Neuronal stem cell (in vitro differentiated cells): ENCODE measurements at regions not wholly inside any gene's neighbourhood (a gene's known extent, or its start where the extent isn't known, plus 50 kb on each side); places are given as distances from the start of the nearest gene placed in this dataset.
"Not testable (repeated sequence)": the region's sequence is repeated elsewhere in the genome, so short reads cannot be mapped to it uniquely, and the experiment has no call there.

Source experiments
- DNase-seq: peaks from one replicate; pipeline ENCODE4 v3.0.0-alpha.2; 2013; ENCODE audit warnings: low spot score
- H2AFZ ChIP-seq: one replicate; pipeline ENCODE4 v1.6.1; 2013; ENCODE audit warnings: mild to moderate bottlenecking, low read length, inconsistent platforms
- H2AK5ac ChIP-seq: 2 replicates; pipeline ENCODE4 v1.6.1; 2013; ENCODE audit warnings: low read depth, mild to moderate bottlenecking, inconsistent platforms, low read length, moderate library complexity, mixed read lengths
- H2BK120ac ChIP-seq: 2 replicates; pipeline ENCODE4 v1.6.1; 2013; ENCODE audit warnings: low read depth, mild to moderate bottlenecking, inconsistent platforms, low read length, moderate library complexity, mixed read lengths
- H2BK12ac ChIP-seq: one replicate; pipeline ENCODE4 v1.6.1; 2013; ENCODE audit warnings: low read length, inconsistent platforms
- H2BK15ac ChIP-seq: 2 replicates; pipeline ENCODE4 v1.6.1; 2013; ENCODE audit warnings: mild to moderate bottlenecking, low read length, inconsistent platforms, mixed read lengths
- H2BK5ac ChIP-seq: one replicate; pipeline ENCODE4 v1.6.1; 2013; ENCODE audit warnings: inconsistent platforms, mild to moderate bottlenecking, low read length, moderate library complexity
- H3K14ac ChIP-seq: one replicate; pipeline ENCODE4 v1.6.1; 2013; ENCODE audit warnings: low read length, inconsistent platforms
- H3K18ac ChIP-seq: 2 replicates; pipeline ENCODE4 v1.6.1; 2013; ENCODE audit warnings: low read length, inconsistent platforms
- H3K23ac ChIP-seq: 2 replicates; pipeline ENCODE4 v1.6.1; 2013; ENCODE audit warnings: low read depth, mild to moderate bottlenecking, mixed read lengths, low read length, inconsistent platforms; ENCODE audit not compliant: poor library complexity
- H3K27ac ChIP-seq: replicated peaks from 3 replicates; pipeline ENCODE4 v1.5.1; 2013; ENCODE audit warnings: low read length, inconsistent platforms
- H3K27me3 ChIP-seq, 3 experiments: 2 replicates each; pipeline ENCODE4 v1.6.1; 2013; ENCODE audit warnings: low read length in 3 of 3, mild to moderate bottlenecking in 2 of 3, inconsistent platforms in 1 of 3, low read depth in 1 of 3, mixed read lengths in 1 of 3, moderate library complexity in 1 of 3; ENCODE audit not compliant: control insufficient read depth in 3 of 3, insufficient read depth in 3 of 3
- H3K36me3 ChIP-seq, 2 donors: replicated peaks in 1 of 2; 2 replicates each; pipeline ENCODE4 v1.6.1; 2013; ENCODE audit warnings: low read length in 2 of 2; ENCODE audit not compliant: control insufficient read depth in 2 of 2, insufficient read depth in 2 of 2
- H3K4ac ChIP-seq: 2 replicates; pipeline ENCODE4 v1.6.1; 2013; ENCODE audit warnings: inconsistent platforms, mild to moderate bottlenecking, low read length, moderate library complexity
- H3K4me1 ChIP-seq, 2 donors: 1 replicate in 1 of 2; 2 replicates in 1 of 2; pipeline ENCODE4 v1.6.1; 2013; ENCODE audit warnings: low read length in 2 of 2, low read depth in 1 of 2; ENCODE audit not compliant: control insufficient read depth in 2 of 2, insufficient read depth in 1 of 2
- H3K4me2 ChIP-seq: one replicate; pipeline ENCODE4 v1.6.1; 2013; ENCODE audit warnings: mild to moderate bottlenecking, low read length, inconsistent platforms; ENCODE audit not compliant: insufficient read depth, poor library complexity, severe bottlenecking
- H3K4me3 ChIP-seq, 2 donors: 2 replicates each; pipeline ENCODE4 v1.5.1; 2013; ENCODE audit warnings: low read length in 2 of 2, mild to moderate bottlenecking in 2 of 2, inconsistent platforms in 1 of 2, moderate library complexity in 1 of 2
- H3K79me1 ChIP-seq: one replicate; pipeline ENCODE4 v1.6.1; 2013; ENCODE audit warnings: low read depth, mild to moderate bottlenecking, inconsistent platforms, low read length, moderate library complexity
- H3K9ac ChIP-seq: one replicate; pipeline ENCODE4 v1.6.1; 2013; ENCODE audit warnings: mild to moderate bottlenecking, low read depth, low read length, inconsistent platforms; ENCODE audit not compliant: poor library complexity
- H3K9me3 ChIP-seq, 2 donors: replicated peaks in 1 of 2; 2 replicates each; pipeline versions ENCODE3 to v1.6.1; 2013; ENCODE audit warnings: low read length in 2 of 2, mild to moderate bottlenecking in 2 of 2, inconsistent platforms in 1 of 2, low read depth in 1 of 2, mixed read lengths in 1 of 2, moderate library complexity in 1 of 2; ENCODE audit not compliant: control insufficient read depth in 2 of 2, insufficient read depth in 1 of 2
- H4K8ac ChIP-seq: one replicate; pipeline ENCODE4 v1.6.1; 2013; ENCODE audit warnings: low read depth, mild to moderate bottlenecking, inconsistent platforms, low read length, moderate library complexity
- H4K91ac ChIP-seq: one replicate; pipeline ENCODE4 v1.6.1; 2013; ENCODE audit warnings: low read length, low read depth, mild to moderate bottlenecking, inconsistent platforms; ENCODE audit not compliant: poor library complexity
- WGBS, 2 donors: extraction: QIAGEN DNeasy Blood & Tissue Kit; methylation state at CpG; one replicate each; pipeline ENCODE4 v1.1.7; 2013; ENCODE audit warnings: missing lambda C conversion rate in 2 of 2, mixed read lengths in 1 of 2; ENCODE audit not compliant: insufficient read length in 2 of 2, insufficient replicate concordance in 1 of 2; ENCODE audit errors: extremely low coverage in 2 of 2; 5-methylcytosine and 5-hydroxymethylcytosine counted together

DNA sequence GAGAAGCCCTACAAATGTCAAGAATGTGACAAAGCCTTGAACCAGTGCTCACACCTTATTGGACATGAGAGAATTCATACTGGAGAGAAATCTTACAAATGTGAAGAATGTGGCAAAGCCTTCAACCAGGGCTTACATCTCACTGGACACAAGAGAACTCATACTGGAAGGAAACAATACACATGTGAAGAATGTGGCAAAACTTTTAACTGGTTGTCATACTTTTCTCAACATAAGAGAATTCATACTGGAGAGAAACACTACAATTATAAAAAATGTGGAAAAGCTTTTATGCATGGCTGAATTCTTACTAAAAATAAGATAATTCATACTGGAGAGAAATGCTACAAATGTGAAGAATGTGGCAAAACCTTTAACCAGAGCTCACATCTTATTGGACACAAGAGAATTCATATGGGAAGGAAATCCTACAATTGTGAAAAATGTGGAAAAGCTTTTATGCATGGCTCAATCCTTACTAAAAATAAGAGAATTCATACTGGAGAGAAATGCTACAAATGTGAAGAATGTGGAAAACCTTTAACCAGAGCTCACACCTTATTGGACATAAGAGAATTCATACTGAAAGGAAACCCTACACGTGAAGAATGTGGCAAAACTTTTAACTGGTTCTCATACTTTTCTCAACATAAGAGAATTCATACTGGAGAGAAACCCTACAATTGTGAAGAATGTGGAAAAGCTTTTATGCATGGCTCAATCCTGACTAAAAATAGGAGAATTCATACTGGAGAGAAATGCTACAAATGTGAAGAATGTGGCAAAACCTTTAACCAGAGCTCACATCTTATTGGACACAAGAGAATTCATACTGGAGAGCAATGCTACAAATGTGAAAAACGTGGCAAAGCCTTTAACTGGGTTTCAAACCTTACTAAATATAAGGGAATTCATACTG, 350.6 kb upstream of the NUPR2 start:
- H4K91ac ChIP-seq, H4K8ac ChIP-seq, DNase-seq, H3K23ac ChIP-seq, H3K4me2 ChIP-seq, H2BK15ac ChIP-seq, H2BK5ac ChIP-seq, H3K4me1 ChIP-seq, H3K18ac ChIP-seq, H3K79me1 ChIP-seq, H3K27me3 ChIP-seq, H2BK12ac ChIP-seq, H2AK5ac ChIP-seq, H3K4ac ChIP-seq, H3K14ac ChIP-seq, H3K9ac ChIP-seq, H3K27ac ChIP-seq, H2BK120ac ChIP-seq, H3K4me3 ChIP-seq, H2AFZ ChIP-seq, H3K36me3 ChIP-seq: not testable (repeated sequence)
- H3K9me3 ChIP-seq = peaks cover 14 to 56% of the 10 kb centered on the region in 2 donors
- WGBS, 2 donors = no CpG with 5 or more reads among the region's 2 CpGs

DNA sequence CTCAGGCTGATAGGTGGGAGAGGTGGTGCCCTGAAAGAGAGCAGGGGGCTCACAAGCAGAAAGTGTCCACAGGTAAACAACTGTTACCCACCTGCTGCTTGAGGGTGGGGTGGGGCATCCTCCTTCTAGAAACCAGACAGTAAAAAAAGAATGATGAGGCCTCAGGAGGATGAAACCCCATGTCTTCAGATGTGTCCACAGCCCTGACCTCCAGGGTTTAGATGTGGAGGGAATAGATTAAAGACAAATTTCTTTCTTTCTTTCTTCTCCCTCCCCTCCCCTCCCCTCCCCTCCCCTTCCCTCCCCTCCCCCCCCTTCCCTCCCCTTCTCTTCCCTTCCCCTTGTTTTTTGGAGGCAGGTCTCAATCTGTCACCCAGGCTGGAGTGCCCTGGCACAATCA, 333.5 kb upstream of the NUPR2 start:
- Histone ChIP-seq H2BK12ac (no peak overlapping the region), H2AK5ac (no peak overlapping the region), H2AFZ (no peak overlapping the region), H3K27ac (no peak overlapping the region), H3K4ac (no peak overlapping the region), H4K8ac (no peak overlapping the region), H3K23ac (no peak overlapping the region), H3K79me1 (no peaks in the 10 kb centered on the region), H3K14ac (no peak overlapping the region), H3K18ac (no peak overlapping the region), H2BK120ac (no peak overlapping the region), H4K91ac (no peak overlapping the region), H3K9me3 (peaks cover 9 to 21% of the 10 kb centered on the region in 2 donors), H3K4me3 (no peak overlapping the region), H3K4me2 (no peak overlapping the region), H2BK5ac (no peak overlapping the region), H3K36me3 (no peaks in the 10 kb centered on the region), H2BK15ac (no peak overlapping the region), H3K27me3 (no peaks in the 10 kb centered on the region), H3K9ac (no peak overlapping the region), H3K4me1 (no peaks in the 10 kb centered on the region)
- no peak for DNase-seq

GRCh38 chr7:56447864-56448693, 331.9 kb upstream of the NUPR2 start:
- Histone ChIP-seq H3K9ac (no peak overlapping the region), H2AK5ac (no peak overlapping the region), H3K4me3 (peak overlapping the region in 1 of 2 donors; percentile 41), H4K91ac (no peak overlapping the region), H3K4me2 (no peak overlapping the region), H2AFZ (no peak overlapping the region), H3K9me3 (peaks cover 9 to 21% of the 10 kb centered on the region in 2 donors), H3K18ac (no peak overlapping the region), H3K79me1 (no peaks in the 10 kb centered on the region), H2BK12ac (no peak overlapping the region), H2BK15ac (no peak overlapping the region), H3K4me1 (no peaks in the 10 kb centered on the region), H4K8ac (no peak overlapping the region), H3K27ac (no peak overlapping the region), H2BK120ac (no peak overlapping the region), H3K27me3 (no peaks in the 10 kb centered on the region), H3K4ac (no peak overlapping the region), H3K36me3 (no peaks in the 10 kb centered on the region), H2BK5ac (no peak overlapping the region), H3K14ac (no peak overlapping the region), H3K23ac (no peak overlapping the region)
- no CpG with 5 or more reads among the region's 44 CpGs for WGBS, 2 donors
- DNase-seq = no peak

- H3K18ac ChIP-seq, H2AK5ac ChIP-seq, H3K4me2 ChIP-seq, H3K4me3 ChIP-seq, H3K14ac ChIP-seq, H3K9ac ChIP-seq, H3K4ac ChIP-seq, H2BK12ac ChIP-seq, H3K4me1 ChIP-seq, DNase-seq, H2BK5ac ChIP-seq, H3K27me3 ChIP-seq, H2BK120ac ChIP-seq, H2BK15ac ChIP-seq, H3K23ac ChIP-seq, H4K91ac ChIP-seq, H3K79me1 ChIP-seq, H3K9me3 ChIP-seq, H3K27ac ChIP-seq, H3K36me3 ChIP-seq, H4K8ac ChIP-seq, H2AFZ ChIP-seq: not testable (repeated sequence)
- WGBS, 2 donors = no CpG with 5 or more reads among the region's 1 CpG
Measured at GRCh38 chr7:56420528-56420927, 304.3 kb upstream of the NUPR2 start.
